ENCODE measurements at regions not wholly inside any gene's neighbourhood (a gene's known extent, or its start where the extent isn't known, plus 50 kb on each side); places are given as distances from the start of the nearest gene placed in this dataset.

DNA sequence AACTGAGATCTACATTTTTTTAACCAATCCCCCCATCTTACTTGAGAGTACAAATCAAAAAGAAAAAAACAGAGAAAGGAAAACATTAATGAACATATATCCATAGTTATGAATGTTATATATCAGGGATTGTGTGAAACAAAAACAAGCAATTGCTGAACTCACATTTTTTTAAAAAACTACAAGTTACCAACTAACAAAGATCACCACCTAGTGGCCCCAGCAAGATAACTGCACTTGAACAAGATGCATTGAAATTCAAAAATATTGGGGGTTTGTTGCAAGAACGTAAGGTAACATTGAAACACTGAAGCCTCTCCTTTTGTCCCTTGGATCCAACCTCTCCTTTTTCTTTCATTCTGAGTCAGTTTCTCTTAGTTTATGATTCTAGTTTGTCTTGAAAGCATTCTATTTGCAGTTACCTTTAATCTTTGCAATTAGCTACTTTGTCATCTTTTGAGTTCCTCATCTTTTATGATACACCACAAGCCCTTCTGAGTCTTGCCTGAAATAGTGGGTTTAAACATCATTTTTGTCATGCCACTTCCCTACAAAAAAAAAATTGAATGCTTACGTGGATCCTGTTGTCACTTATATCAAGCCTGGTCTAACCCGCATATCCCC is 87.3 kb upstream of the TES start:
- peak; percentile 24 for DNase-seq

DNA sequence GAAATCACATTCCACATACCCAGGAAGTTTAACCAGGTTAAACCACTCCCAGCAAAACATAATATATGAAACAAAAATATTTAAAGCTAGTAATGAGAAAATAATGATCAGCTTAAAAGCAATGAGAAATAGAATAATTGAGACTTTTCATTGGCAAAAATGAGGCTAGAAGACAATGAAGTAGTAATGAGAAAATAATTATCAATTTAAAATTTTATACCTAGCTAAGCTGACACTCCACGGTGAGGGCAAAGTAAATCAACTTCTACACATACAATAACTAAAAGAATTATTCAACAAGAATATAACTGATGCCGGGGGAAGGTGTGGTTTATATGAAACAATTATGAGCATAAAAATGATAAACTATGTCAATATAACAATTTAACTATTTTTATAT is 82.2 kb upstream of the TES start:
- Mint-ChIP-seq H3K4me1 (no peaks in the 10 kb centered on the region), H3K27ac (no peak overlapping the region), H3K4me3 (no peak overlapping the region), H3K27me3 (no peaks in the 10 kb centered on the region), H3K9me3 (ENCODE audit: insufficient read depth) (peaks cover 3% of the 10 kb centered on the region)
- Histone ChIP-seq H4K20me1 (ENCODE audit: control insufficient read depth, insufficient read depth, low read length, poor library complexity, severe bottlenecking) (no peaks in the 10 kb centered on the region), H3K36me3 (replicated peaks in 1 of 2; ENCODE audit: control extremely low read depth in 1 of 2, control insufficient read depth in 1 of 2, extremely low read depth in 1 of 2, insufficient read depth in 2 of 2, low read length in 1 of 2) (no peaks in the 10 kb centered on the region), H3K4me3 (ENCODE audit: control extremely low read depth in 1 of 5, extremely low read depth in 1 of 5, insufficient read depth in 1 of 5, low read depth in 2 of 5, low read length in 4 of 5) (no peak overlapping the region), H3K79me2 (ENCODE audit: control insufficient read depth, insufficient read depth, low read length) (no peaks in the 10 kb centered on the region), H3K27ac (ENCODE audit: low read length in 2 of 2) (no peak overlapping the region), H3K4me1 (ENCODE audit: control insufficient read depth in 2 of 2, insufficient read depth in 2 of 2, low read length in 2 of 2) (no peaks in the 10 kb centered on the region), H3K27me3 (replicated peaks in 1 of 4; ENCODE audit: control extremely low read depth in 1 of 4, control insufficient read depth in 3 of 4, insufficient read depth in 4 of 4, low read length in 3 of 4) (no peaks in the 10 kb centered on the region), H3K9me3 (ENCODE audit: control extremely low read depth in 1 of 3, control insufficient read depth in 2 of 3, insufficient read depth in 1 of 3, low read length in 2 of 3) (peaks cover 0 to 7% (median 0%) of the 10 kb centered on the region in 3 donors), H3K4me2 (replicated peaks; ENCODE audit: low read depth, low read length, poor library complexity, severe bottlenecking) (no peak overlapping the region), H2AFZ (ENCODE audit: insufficient read depth, low read depth, low read length, poor library complexity, severe bottlenecking) (no peak overlapping the region), H3K9ac (ENCODE audit: low read length) (no peak overlapping the region)
- DNase-seq, result no peak
- TF ChIP-seq EZH2 (IDR thresholded peaks at IDR 0.05; ENCODE audit: borderline replicate concordance, insufficient read depth, low read depth, low read length, poor library complexity, severe bottlenecking), result no peak
- TF ChIP-seq, protein P1, sequence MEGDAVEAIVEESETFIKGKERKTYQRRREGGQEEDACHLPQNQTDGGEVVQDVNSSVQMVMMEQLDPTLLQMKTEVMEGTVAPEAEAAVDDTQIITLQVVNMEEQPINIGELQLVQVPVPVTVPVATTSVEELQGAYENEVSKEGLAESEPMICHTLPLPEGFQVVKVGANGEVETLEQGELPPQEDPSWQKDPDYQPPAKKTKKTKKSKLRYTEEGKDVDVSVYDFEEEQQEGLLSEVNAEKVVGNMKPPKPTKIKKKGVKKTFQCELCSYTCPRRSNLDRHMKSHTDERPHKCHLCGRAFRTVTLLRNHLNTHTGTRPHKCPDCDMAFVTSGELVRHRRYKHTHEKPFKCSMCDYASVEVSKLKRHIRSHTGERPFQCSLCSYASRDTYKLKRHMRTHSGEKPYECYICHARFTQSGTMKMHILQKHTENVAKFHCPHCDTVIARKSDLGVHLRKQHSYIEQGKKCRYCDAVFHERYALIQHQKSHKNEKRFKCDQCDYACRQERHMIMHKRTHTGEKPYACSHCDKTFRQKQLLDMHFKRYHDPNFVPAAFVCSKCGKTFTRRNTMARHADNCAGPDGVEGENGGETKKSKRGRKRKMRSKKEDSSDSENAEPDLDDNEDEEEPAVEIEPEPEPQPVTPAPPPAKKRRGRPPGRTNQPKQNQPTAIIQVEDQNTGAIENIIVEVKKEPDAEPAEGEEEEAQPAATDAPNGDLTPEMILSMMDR (IDR thresholded peaks at IDR 0.05), result no peak
- ChIA-PET POLR2A (no interaction called here), CTCF (interaction anchor here (1.5 to 1.8 kb wide), 2 partner anchors 53 to 109 kb away, joined by 3 to 6 read pairs; no protein-coding TSS in a partner anchor)
- ATAC-seq (ENCODE audit: low read depth), result no peak
- intact Hi-C loops (cut with micrococcal nuclease), result no loop called here
- WGBS (ENCODE audit: insufficient coverage), result no CpG with 5 or more reads among the region's 2 CpGs

More for the DNA sequence above, 87.3 kb upstream of the TES start:
- ATAC-seq (ENCODE audit: low read depth), result no peak
- Histone ChIP-seq H3K4me1 (ENCODE audit: control insufficient read depth in 2 of 2, insufficient read depth in 2 of 2, low read length in 2 of 2) (no peaks in the 10 kb centered on the region), H3K4me3 (ENCODE audit: control extremely low read depth in 1 of 5, extremely low read depth in 1 of 5, insufficient read depth in 1 of 5, low read depth in 2 of 5, low read length in 4 of 5) (no peak overlapping the region), H3K27ac (ENCODE audit: low read length in 2 of 2) (no peak overlapping the region), H3K9ac (ENCODE audit: low read length) (no peak overlapping the region), H3K9me3 (ENCODE audit: control extremely low read depth in 1 of 3, control insufficient read depth in 2 of 3, insufficient read depth in 1 of 3, low read length in 2 of 3) (peaks cover 0 to 6% (median 0%) of the 10 kb centered on the region in 3 donors), H4K20me1 (ENCODE audit: control insufficient read depth, insufficient read depth, low read length, poor library complexity, severe bottlenecking) (no peaks in the 10 kb centered on the region), H3K27me3 (replicated peaks in 1 of 4; ENCODE audit: control extremely low read depth in 1 of 4, control insufficient read depth in 3 of 4, insufficient read depth in 4 of 4, low read length in 3 of 4) (no peaks in the 10 kb centered on the region), H3K79me2 (ENCODE audit: control insufficient read depth, insufficient read depth, low read length) (no peaks in the 10 kb centered on the region), H3K36me3 (replicated peaks in 1 of 2; ENCODE audit: control extremely low read depth in 1 of 2, control insufficient read depth in 1 of 2, extremely low read depth in 1 of 2, insufficient read depth in 2 of 2, low read length in 1 of 2) (no peaks in the 10 kb centered on the region), H2AFZ (ENCODE audit: insufficient read depth, low read depth, low read length, poor library complexity, severe bottlenecking) (no peak overlapping the region), H3K4me2 (replicated peaks; ENCODE audit: low read depth, low read length, poor library complexity, severe bottlenecking) (no peak overlapping the region)
- ChIA-PET POLR2A (interaction anchor here (0.7 kb wide), 1 partner anchor 154 kb away, joined by 3 read pairs; no protein-coding TSS in a partner anchor), CTCF (interaction anchor here (0.6 to 1.9 kb wide), 5 partner anchors 11 to 1258 kb away, joined by 3 to 7 read pairs (median 3); no protein-coding TSS in a partner anchor)
- no peaks in the 10 kb centered on the region for H3K27me3 Mint-ChIP-seq
- WGBS (ENCODE audit: insufficient coverage), result 63% methylated on average over 2 of the region's 3 CpGs
- no peak overlapping the region for H3K4me3 Mint-ChIP-seq
- no peak for TF ChIP-seq EZH2 (IDR thresholded peaks at IDR 0.05; ENCODE audit: borderline replicate concordance, insufficient read depth, low read depth, low read length, poor library complexity, severe bottlenecking)
- TF ChIP-seq, protein P1 (IDR thresholded peaks at IDR 0.05), result peak; percentile 80
- H3K9me3 Mint-ChIP-seq (ENCODE audit: insufficient read depth), result no peaks in the 10 kb centered on the region
- H3K27ac Mint-ChIP-seq, result no peak overlapping the region
- intact Hi-C loops (cut with micrococcal nuclease), result loop anchor here (2.0 kb wide), 1 partner anchor 1258 kb away; no protein-coding TSS in a partner anchor
- H3K4me1 Mint-ChIP-seq, result no peaks in the 10 kb centered on the region

Data from B cell (primary cell).